GM21723 (cell line): ENCODE measurements at regions not wholly inside any gene's neighbourhood (a gene's known extent, or its start where the extent isn't known, plus 50 kb on each side); places are given as distances from the start of the nearest gene placed in this dataset.
"Not testable (repeated sequence)": the region's sequence is repeated elsewhere in the genome, so short reads cannot be mapped to it uniquely, and the experiment has no call there.

Experiments used
- ATAC-seq: cut with Tn5 transposase; IDR thresholded peaks from one replicate; pipeline ENCODE4 v1.9.1; 2021; ENCODE audit warnings: mild to moderate bottlenecking, moderate library complexity; ENCODE audit not compliant: unreplicated experiment

GRCh38 chr2:144131042-144131441 lies 388.9 kb downstream of the ZEB2 start:
- no peak for ATAC-seq

DNA sequence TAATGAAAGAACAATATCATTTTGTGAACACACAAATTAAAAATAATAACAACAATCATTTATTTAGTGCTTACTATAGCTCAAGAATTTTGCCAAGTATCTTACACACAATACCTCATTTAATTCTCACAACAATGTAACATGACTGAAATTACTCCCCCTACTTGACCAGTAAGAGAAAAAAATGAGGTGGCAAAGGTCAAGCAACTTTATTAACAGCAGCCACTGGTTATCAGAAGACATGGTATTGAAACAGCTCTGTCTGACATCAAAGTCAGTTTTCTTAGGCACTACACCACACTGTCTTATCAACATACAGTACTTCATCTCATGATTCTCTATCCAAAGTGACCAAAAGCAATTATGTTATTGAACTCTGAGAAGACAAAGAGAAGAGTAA lies 389.4 kb downstream of the ZEB2 start:
- ATAC-seq: no peak

DNA sequence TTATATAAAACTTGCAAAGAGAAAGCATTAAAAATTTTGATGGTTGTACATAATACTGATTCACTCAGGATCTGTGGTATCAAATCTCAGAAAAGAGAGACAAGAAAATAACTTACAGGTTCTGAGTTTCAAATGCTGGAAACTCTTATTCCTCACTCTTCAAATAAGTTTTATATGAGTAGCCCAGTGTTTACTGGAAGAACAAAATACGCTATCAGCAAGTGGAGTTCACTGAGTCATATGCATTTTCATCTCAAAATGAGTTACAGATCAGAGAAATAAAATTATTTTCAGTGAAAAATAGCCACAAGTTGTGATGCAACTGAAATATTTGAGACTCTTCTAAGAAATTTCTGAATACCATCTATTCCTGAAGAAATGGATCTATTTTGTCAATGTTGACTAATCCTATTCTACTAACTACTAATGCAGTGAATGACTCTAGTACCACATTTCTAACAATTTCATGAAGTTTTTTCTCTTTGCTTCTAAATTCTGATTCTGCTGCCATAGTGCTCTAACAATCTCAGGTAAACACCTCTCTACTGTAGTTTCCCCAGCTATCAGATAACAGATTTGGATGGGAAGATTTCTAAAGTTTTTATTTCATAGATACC lies 391.7 kb downstream of the ZEB2 start:
- ATAC-seq: no peak

DNA sequence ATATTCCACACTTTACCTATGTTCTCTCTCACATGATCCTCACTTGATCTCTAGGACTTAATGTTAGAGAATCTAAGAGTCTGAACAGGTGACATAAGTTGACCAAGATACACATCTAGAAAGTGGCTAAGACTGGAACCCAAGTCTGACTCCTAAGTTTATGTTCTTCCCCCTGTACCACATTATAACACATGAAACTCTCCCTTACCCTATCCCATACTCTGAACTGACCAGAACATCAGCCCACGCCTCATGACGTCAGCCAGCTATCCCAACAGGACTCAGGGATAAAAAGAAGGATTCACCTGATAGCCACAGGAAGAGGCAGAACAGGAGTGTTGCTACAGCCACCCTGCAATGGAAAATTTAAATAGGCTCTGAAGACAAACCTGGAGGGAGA lies 392.2 kb downstream of the ZEB2 start:
- no peak for ATAC-seq

- ATAC-seq: no peak
Measured at GRCh38 chr2:144126302-144126701, 393.6 kb downstream of the ZEB2 start.

GRCh38 chr2:144125751-144126150 lies 394.2 kb downstream of the ZEB2 start:
- ATAC-seq: no peak

DNA sequence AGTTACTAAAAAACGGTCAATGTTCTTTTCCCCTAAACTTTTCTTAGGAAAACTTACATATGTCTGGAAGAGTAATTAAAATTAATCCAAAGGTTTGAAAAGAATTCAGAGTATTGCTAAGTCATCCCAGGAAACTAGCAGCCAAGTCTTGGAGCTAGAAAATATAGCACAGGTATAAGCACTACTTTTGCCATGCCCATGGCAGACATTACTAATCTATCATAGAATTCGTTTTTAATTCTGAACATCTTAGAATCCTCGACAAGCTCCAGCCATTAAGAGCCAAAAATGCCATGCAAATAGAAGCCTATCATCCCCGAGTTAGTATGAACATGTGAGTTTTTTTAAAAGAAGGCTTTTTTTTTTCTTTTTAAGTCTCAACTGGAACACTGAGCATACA lies 395.0 kb downstream of the ZEB2 start:
- ATAC-seq: no peak

- no peak for ATAC-seq
Measured at GRCh38 chr2:144120487-144120886, 399.4 kb downstream of the ZEB2 start.

- ATAC-seq: no peak
Measured at GRCh38 chr2:144117086-144117485, 402.8 kb downstream of the ZEB2 start.

- ATAC-seq: no peak
Measured at GRCh38 chr2:144115739-144116291, 404.1 kb downstream of the ZEB2 start.

- ATAC-seq: no peak
Measured at GRCh38 chr2:144114760-144115159, 405.2 kb downstream of the ZEB2 start.

GRCh38 chr2:144111437-144111836 lies 408.5 kb downstream of the ZEB2 start:
- ATAC-seq: no peak

DNA sequence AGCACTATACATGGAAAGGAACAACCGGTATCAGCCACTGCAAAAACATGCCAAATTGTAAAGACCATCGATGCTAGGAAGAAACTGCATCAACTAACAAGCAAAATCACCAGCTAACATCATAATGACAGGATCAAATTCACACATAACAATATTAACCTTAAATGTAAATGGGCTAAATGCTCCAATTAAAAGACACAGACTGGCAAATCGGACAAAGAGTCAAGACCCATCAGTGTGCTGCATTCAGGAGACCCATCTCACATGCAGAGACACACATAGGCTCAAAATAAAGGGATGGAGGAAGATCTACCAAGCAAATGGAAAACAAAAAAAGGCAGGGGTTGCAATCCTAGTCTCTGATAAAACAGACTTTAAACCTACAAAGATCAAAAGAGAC lies 413.8 kb downstream of the ZEB2 start:
- ATAC-seq: not testable (repeated sequence)

DNA sequence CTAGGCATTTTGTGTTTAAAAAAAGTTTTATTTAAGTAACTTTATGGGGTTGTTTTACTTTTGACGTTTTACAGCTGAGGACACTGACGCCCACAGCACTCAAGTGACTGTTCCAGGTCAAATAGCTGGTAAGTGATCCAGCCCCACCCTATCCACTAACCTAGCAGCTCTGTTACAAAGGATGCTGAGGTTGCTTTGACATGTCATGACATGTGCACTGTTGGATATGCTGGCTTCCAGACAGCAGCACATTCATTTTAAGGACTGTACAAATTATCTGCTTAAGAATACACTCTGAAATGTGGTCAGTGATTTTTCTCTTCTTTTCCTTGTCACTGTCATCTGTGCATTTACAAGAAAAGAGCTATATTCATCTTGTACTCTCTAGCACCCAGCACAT lies 417.5 kb downstream of the ZEB2 start:
- no peak for ATAC-seq

GRCh38 chr2:144099780-144100377 lies 420.0 kb downstream of the ZEB2 start:
- no peak for ATAC-seq

DNA sequence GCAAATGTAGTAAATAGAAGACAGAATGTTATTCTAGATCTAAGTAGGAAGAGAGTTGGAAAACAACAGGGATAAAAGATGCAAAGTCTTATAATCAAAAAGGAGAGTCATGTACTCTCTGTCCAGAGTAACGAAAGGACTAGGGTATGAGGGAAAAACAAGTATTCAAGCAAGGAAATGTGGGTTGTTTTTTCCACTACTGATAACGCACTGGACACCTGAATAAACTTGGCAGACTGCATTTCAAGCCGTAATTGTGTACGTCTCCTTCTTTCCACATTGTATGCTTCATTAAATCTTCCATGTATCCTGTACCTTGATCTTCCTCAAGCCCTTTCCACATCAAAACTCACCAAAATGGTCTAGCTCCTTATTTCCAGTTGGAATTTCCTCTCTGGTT lies 420.6 kb downstream of the ZEB2 start:
- no peak for ATAC-seq

- no peak for ATAC-seq
Measured at GRCh38 chr2:144097440-144098225, 422.3 kb downstream of the ZEB2 start.

DNA sequence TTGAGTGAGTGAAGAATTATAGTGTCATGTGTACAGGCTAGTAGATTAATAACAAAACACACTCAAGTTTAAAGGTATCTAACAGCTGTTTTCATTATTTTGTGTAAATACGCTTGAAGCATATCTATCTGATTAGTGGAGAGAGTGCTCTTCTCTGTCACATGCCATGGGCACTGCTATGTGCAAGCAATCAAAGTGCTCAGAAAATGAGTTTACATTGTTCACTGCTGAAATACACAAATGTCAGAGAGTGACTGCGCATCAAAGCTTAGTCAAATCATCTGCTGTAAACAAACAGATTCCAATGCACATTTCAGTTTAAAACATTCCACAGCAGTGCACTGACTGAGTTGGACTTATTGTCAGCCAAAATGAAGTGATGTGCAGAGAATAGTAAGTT lies 423.4 kb downstream of the ZEB2 start:
- no peak for ATAC-seq

DNA sequence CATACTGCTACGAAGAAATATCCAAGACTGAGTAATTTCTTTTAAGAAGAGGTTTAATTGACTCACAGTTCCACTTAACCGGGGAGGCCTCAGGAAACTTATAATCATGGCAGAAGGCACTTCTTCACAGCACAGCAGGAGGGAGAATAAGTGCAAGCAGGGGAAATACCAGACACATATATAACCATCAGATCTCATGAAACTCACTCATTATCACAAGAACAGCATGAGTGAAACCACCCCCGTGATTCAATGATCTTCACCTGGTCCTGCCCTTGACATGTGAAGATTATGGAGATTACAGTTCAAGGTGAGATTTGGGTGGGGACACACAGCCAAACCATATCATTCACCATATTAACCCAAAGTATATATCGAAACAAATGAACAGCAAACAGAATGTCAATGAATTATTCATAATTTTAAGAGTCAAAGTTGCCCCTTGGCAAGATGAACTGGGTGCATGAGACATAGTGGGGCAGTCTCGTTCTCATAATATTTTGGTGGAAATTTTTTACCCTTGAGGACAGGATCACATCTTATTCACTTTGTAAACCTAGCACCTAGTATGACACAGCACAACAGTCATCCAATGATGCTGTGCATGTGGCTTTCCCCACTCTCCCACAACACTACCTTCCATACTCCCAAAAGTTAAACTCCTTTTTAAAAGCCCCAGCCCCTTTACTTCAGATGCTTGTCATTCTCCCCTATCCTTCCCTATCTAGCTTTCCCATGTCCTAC lies 425.3 kb downstream of the ZEB2 start:
- no peak for ATAC-seq

DNA sequence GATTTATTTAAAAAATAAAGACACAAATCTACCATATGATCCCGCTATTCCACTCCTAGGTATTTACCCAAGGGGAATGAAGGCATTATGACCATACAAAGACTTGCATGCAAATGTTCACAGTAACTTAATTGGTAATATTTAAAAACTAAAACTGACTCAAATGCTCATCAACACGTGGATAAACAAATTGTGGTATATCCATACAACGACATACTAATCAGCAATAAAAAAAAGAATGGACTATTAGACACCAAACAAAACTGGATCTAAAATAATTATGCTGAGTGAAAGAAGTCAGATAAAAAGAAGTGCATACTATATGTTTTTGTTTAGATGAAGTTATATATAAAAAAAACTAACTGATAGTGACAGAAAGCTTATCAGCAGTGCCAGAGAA lies 428.3 kb downstream of the ZEB2 start:
- no peak for ATAC-seq

- ATAC-seq: no peak
Measured at GRCh38 chr2:144088863-144089262, 431.1 kb downstream of the ZEB2 start.
